SK-N-SH (cell line): ENCODE measurements at regions not wholly inside any gene's neighbourhood (a gene's known extent, or its start where the extent isn't known, plus 50 kb on each side); places are given as distances from the start of the nearest gene placed in this dataset.

Experiments
- CTCF ChIP-seq: fragments of 200-600 bp; sonication (generic); IDR thresholded peaks from 2 replicates; pipeline ENCODE4 v1.6.1; 2017; ENCODE audit warnings: antibody characterized with exemption, mild to moderate bottlenecking, moderate library complexity
- EP300 ChIP-seq, 2 experiments: IDR thresholded peaks; 2 replicates each; pipeline versions ENCODE4 v1.4.0 to v1.6.1; 2012; ENCODE audit warnings: borderline replicate concordance in 1 of 2, low read depth in 1 of 2, low read length in 1 of 2
- FOSL2 ChIP-seq: IDR thresholded peaks from 2 replicates; pipeline ENCODE4 v1.4.0; 2012; ENCODE audit warnings: low read depth, mild to moderate bottlenecking, moderate library complexity, borderline replicate concordance
- FOXM1 ChIP-seq: IDR thresholded peaks from 2 replicates; pipeline ENCODE4 v1.4.0; 2012; ENCODE audit warnings: low read depth, mild to moderate bottlenecking
- IRF3 ChIP-seq: fragments of 150-350 bp; IDR thresholded peaks from 2 replicates; pipeline ENCODE4 v1.6.1; 2016; ENCODE audit warnings: mild to moderate bottlenecking, low read depth, low read length
- MAX ChIP-seq: IDR thresholded peaks from 2 replicates; pipeline ENCODE4 v1.4.0; 2012; ENCODE audit warnings: low read depth
- POLR2AphosphoS5 ChIP-seq: IDR thresholded peaks from 2 replicates; pipeline ENCODE4 v1.6.1; 2012; ENCODE audit warnings: low read depth, low read length
- RAD21 ChIP-seq: IDR thresholded peaks from 2 replicates; pipeline ENCODE4 v1.6.1; 2012; ENCODE audit warnings: mild to moderate bottlenecking, low read length
- REST ChIP-seq: IDR thresholded peaks from 2 replicates; pipeline ENCODE4 v1.6.1; 2012; ENCODE audit warnings: mild to moderate bottlenecking, low read depth, low read length, moderate library complexity
- RFX5 ChIP-seq: IDR thresholded peaks from 2 replicates; pipeline ENCODE4 v1.6.1; 2012; ENCODE audit warnings: mild to moderate bottlenecking, improper control_type of control experiment, low read length
- RXRA ChIP-seq: IDR thresholded peaks from 2 replicates; pipeline ENCODE4 v1.4.0; 2012; ENCODE audit warnings: low read depth, mild to moderate bottlenecking, borderline replicate concordance
- SIN3A ChIP-seq: IDR thresholded peaks from 2 replicates; pipeline ENCODE4 v1.6.1; 2012; ENCODE audit warnings: low read depth, mild to moderate bottlenecking, low read length, moderate library complexity, borderline replicate concordance
- USF2 ChIP-seq: fragments of 150-350 bp; IDR thresholded peaks from 2 replicates; pipeline ENCODE4 v1.6.1; 2017; ENCODE audit warnings: antibody characterized with exemption, low read length, low read depth, borderline replicate concordance
- YY1 ChIP-seq: IDR thresholded peaks from 2 replicates; pipeline ENCODE4 v1.4.0; 2012; ENCODE audit warnings: low read depth, mild to moderate bottlenecking

- TF ChIP-seq IRF3 (no peak), CTCF (no peak), POLR2AphosphoS5 (no peak), YY1 (no peak), SIN3A (no peak), EP300 (IDR thresholded peaks at IDR 0.05; ENCODE audit: borderline replicate concordance in 1 of 2, low read depth in 1 of 2, low read length in 1 of 2) (no peak), MAX (no peak), RXRA (no peak), RAD21 (no peak), REST (no peak), RFX5 (no peak), FOXM1 (no peak), USF2 (no peak), FOSL2 (no peak)
Measured at GRCh38 chr12:53806721-53807120, 54.9 kb upstream of the CISTR start.
